ENCODE measurements at regions not wholly inside any gene's neighbourhood (a gene's known extent, or its start where the extent isn't known, plus 50 kb on each side); places are given as distances from the start of the nearest gene placed in this dataset.

DNA sequence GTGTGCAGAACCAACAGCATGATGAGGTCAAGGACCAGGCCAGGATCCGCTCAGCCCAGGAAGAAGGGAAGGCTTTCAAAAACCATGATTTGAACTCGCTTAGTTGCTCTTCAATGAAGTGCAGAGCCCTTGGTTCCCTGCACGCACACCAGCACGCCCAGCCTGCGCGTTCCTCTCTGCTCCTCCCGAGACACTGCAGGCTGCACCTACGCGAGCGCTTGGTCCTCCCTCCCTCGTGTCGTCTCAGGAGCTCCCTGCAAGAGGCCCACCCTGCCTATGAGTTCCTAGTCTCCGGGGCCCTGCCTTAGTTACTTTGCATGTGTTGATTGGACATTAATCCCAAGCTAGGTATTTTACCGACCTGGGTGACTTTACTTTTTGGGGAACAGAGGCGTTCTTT is 132.9 kb upstream of the TNRC6C start:
- Histone ChIP-seq H3K9ac (ENCODE audit: low read length) (no peak overlapping the region), H3K9me2 (replicated peaks; ENCODE audit: low read length) (no peaks in the 10 kb centered on the region), H4K20me1 (ENCODE audit: low read length) (no peaks in the 10 kb centered on the region), H3K4me1 (ENCODE audit: insufficient read depth, low read length) (peaks cover 11% of the 10 kb centered on the region), H3K27ac (ENCODE audit: low read length) (no peak overlapping the region), H3K4me2 (ENCODE audit: low read length) (no peak overlapping the region), H3K27me3 (ENCODE audit: low read length) (0 out of 2 replicates have a peak, but pooled peaks cover 28% of the 10 kb centered on the region), H2AFZ (ENCODE audit: low read length) (no peak overlapping the region), H3K36me3 (ENCODE audit: low read depth, low read length) (no peaks in the 10 kb centered on the region), H3K9me3 (ENCODE audit: low read length) (no peaks in the 10 kb centered on the region), H3K4me3 (ENCODE audit: low read length) (no peak overlapping the region), H3K79me2 (ENCODE audit: low read length) (no peaks in the 10 kb centered on the region), H3F3A (ENCODE audit: low read length, unreplicated experiment) (no peaks in the 10 kb centered on the region)
- TF ChIP-seq EZH2phosphoT487 (IDR thresholded peaks at IDR 0.05; ENCODE audit: borderline replicate concordance, low read length) (no peak), EZH2 (IDR thresholded peaks at IDR 0.05; ENCODE audit: low read length, unreplicated experiment) (no peak)
- TF ChIP-seq, protein P1, sequence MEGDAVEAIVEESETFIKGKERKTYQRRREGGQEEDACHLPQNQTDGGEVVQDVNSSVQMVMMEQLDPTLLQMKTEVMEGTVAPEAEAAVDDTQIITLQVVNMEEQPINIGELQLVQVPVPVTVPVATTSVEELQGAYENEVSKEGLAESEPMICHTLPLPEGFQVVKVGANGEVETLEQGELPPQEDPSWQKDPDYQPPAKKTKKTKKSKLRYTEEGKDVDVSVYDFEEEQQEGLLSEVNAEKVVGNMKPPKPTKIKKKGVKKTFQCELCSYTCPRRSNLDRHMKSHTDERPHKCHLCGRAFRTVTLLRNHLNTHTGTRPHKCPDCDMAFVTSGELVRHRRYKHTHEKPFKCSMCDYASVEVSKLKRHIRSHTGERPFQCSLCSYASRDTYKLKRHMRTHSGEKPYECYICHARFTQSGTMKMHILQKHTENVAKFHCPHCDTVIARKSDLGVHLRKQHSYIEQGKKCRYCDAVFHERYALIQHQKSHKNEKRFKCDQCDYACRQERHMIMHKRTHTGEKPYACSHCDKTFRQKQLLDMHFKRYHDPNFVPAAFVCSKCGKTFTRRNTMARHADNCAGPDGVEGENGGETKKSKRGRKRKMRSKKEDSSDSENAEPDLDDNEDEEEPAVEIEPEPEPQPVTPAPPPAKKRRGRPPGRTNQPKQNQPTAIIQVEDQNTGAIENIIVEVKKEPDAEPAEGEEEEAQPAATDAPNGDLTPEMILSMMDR (conservative IDR thresholded peaks at IDR 0.05; ENCODE audit: low read depth, low read length), result no peak
- ChIA-PET CTCF (no interaction called here), POLR2A (ENCODE audit: unreplicated experiment) (no interaction called here)
- no TSS peak for BruUV-seq (replicated peaks)
- no peak for DNase-seq
- no peak for ATAC-seq
- intact Hi-C loops (cut with micrococcal nuclease), result no loop called here

DNA sequence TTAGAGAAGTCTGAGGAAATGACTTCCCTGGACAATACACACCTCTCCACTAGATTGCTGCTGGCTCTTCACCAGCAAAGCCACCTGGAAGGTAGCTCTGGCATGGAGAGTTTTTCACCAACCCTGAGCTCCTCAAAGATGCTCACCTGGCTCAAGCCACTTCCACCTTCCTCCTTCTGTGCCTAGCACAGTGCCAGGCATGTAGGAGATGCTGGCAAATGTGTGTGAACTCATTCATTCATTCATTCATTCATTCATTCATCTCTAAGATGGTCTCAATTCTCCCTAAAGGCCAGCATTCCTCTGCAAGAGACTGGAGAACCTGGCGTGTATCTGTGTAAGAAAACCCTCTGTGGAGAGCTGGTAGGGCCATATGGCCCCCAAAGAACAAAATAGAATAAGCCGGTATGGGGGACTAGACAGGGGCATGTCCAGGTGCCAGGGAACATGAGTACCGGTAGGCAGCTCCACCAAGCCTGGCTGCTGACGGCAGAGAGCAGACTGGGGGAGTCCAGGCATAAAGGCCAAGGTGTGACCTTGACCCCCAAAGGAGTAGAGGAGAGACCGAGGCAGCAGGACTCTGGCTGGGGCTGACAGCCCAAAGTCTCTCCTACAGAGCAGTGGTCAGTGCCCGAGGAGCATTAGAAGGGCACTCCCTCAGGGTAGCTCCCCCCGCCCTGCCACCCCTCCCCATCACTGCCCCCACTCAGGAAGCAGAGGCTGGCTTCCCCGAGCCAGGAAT is 132.2 kb upstream of the TNRC6C start:
- ATAC-seq, result no peak
- CTCF ChIA-PET, result no interaction called here
- Histone ChIP-seq H3F3A (ENCODE audit: low read length, unreplicated experiment) (no peaks in the 10 kb centered on the region), H3K9me2 (replicated peaks; ENCODE audit: low read length) (no peaks in the 10 kb centered on the region), H3K4me2 (ENCODE audit: low read length) (no peak overlapping the region), H3K9me3 (ENCODE audit: low read length) (no peaks in the 10 kb centered on the region), H3K4me3 (ENCODE audit: low read length) (no peak overlapping the region), H3K9ac (ENCODE audit: low read length) (no peak overlapping the region), H3K27ac (ENCODE audit: low read length) (no peak overlapping the region), H2AFZ (ENCODE audit: low read length) (no peak overlapping the region), H3K36me3 (ENCODE audit: low read depth, low read length) (no peaks in the 10 kb centered on the region), H3K79me2 (ENCODE audit: low read length) (no peaks in the 10 kb centered on the region), H3K27me3 (ENCODE audit: low read length) (0 out of 2 replicates have a peak, but pooled peaks cover 24% of the 10 kb centered on the region), H3K4me1 (ENCODE audit: insufficient read depth, low read length) (peaks cover 18% of the 10 kb centered on the region), H4K20me1 (ENCODE audit: low read length) (no peaks in the 10 kb centered on the region)
- no peak for TF ChIP-seq EZH2phosphoT487 (IDR thresholded peaks at IDR 0.05; ENCODE audit: borderline replicate concordance, low read length)
- no peak for TF ChIP-seq EZH2 (IDR thresholded peaks at IDR 0.05; ENCODE audit: low read length, unreplicated experiment)
- TF ChIP-seq, protein P1 (conservative IDR thresholded peaks at IDR 0.05; ENCODE audit: low read depth, low read length), result no peak
- BruUV-seq (replicated peaks), result no TSS peak
- intact Hi-C loops (cut with micrococcal nuclease), result no loop called here
- POLR2A ChIA-PET (ENCODE audit: unreplicated experiment), result no interaction called here
- DNase-seq, result no peak

DNA sequence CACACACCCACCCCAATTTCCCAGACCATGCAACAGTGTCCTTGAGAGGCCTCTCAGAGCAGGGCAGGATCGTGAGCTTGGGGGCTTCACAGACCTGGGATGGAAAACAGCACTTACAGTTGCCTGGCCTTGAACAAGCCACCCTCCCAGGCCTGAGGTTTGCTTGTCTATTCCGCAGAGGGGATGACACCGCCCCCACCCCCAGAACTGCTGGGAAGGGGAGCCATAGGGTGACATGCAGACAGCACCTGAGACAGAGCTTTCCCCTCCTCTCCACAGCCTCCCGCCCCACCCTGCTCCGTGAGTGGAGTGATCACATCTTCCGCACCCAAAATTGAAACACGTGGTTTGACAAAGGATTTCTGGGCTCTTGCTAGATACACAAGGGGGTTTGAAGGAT is 131.5 kb upstream of the TNRC6C start:
- no peak overlapping the region for H3K4me3 ChIP-seq (ENCODE audit: low read length)
- no peaks in the 10 kb centered on the region for H3K9me3 ChIP-seq (ENCODE audit: low read length)
- H3K27ac ChIP-seq (ENCODE audit: low read length), result no peak overlapping the region
- no peaks in the 10 kb centered on the region for H3K9me2 ChIP-seq (replicated peaks; ENCODE audit: low read length)
- H3K27me3 ChIP-seq (ENCODE audit: low read length), result 0 out of 2 replicates have a peak, but pooled peaks cover 18% of the 10 kb centered on the region
- H2AFZ ChIP-seq (ENCODE audit: low read length), result no peak overlapping the region
- no peaks in the 10 kb centered on the region for H4K20me1 ChIP-seq (ENCODE audit: low read length)
- no peaks in the 10 kb centered on the region for H3F3A ChIP-seq (ENCODE audit: low read length, unreplicated experiment)
- no peak overlapping the region for H3K4me2 ChIP-seq (ENCODE audit: low read length)
- DNase-seq (no peak), ATAC-seq (no peak)
- intact Hi-C loops (cut with micrococcal nuclease), result no loop called here
- BruUV-seq (replicated peaks), result no TSS peak
- POLR2A ChIA-PET (ENCODE audit: unreplicated experiment), result no interaction called here
- no peaks in the 10 kb centered on the region for H3K79me2 ChIP-seq (ENCODE audit: low read length)
- TF ChIP-seq EZH2phosphoT487 (IDR thresholded peaks at IDR 0.05; ENCODE audit: borderline replicate concordance, low read length) (no peak), EZH2 (IDR thresholded peaks at IDR 0.05; ENCODE audit: low read length, unreplicated experiment) (no peak)
- TF ChIP-seq, protein P1 (conservative IDR thresholded peaks at IDR 0.05; ENCODE audit: low read depth, low read length), result no peak
- CTCF ChIA-PET, result no interaction called here
- H3K4me1 ChIP-seq (ENCODE audit: insufficient read depth, low read length), result peaks cover 25% of the 10 kb centered on the region
- H3K36me3 ChIP-seq (ENCODE audit: low read depth, low read length), result no peaks in the 10 kb centered on the region
- no peak overlapping the region for H3K9ac ChIP-seq (ENCODE audit: low read length)

Data from PC-3 (cell line).